NCI-H2227 (cell line): ENCODE measurements at regions not wholly inside any gene's neighbourhood (a gene's known extent, or its start where the extent isn't known, plus 50 kb on each side); places are given as distances from the start of the nearest gene placed in this dataset.
A peak's percentile ranks its signal among the peaks of the same experiment; 100 is the strongest.
"Not testable (repeated sequence)": the region's sequence is repeated elsewhere in the genome, so short reads cannot be mapped to it uniquely, and the experiment has no call there.

Experiments used
- DNase-seq: peaks from one replicate; lab custom pipeline; 2025; ENCODE audit not compliant: unreplicated experiment; lab: John Stamatoyannopoulos, UW

DNA sequence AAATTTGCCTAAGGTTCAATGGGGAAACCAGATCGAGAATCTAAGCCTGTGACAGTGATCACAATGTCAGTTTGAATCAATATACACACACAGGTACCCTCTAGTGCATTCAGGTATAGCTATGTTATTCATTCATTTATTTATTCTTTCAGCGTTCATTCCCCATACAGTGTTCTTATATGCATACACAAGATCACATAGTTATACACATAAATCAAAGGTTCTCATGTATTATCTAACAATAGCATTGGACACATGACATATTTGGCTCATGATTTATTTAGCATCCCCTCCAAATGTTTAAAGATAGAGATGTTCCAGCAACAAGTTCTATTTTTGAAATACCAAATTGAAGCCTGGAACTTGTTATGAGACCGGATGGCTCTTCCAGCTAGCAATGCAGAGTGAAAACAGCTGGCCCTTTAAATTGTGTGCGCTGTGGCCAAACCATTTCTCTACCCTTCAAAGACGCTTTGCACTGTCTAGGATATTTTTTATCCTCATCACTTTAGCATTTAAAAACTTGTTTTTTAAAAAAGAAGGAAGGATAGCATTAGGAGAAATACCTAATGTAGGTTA, 131.0 kb downstream of the ATXN3L start:
- no peak for DNase-seq

DNA sequence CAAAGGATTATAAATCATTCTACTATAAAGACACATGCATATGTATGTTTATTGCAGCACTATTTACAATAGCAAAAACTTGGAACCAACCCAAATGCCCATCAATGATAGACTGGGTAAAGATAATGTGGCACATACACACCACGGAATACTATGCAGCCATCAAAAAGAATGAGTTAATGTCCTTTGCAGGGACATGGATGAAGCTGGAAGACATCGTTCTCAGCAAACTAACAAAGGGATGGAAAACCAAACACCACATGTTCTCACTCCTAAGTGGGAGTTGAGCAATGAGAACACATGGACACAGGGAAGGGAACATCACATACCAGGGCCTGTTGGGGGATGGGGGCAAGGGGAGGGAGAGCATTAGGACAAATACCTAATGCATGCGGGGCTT, 133.2 kb downstream of the ATXN3L start:
- not testable (repeated sequence) for DNase-seq

GRCh38 chrX:13180807-13181206, 136.4 kb upstream of the FAM9C start:
- DNase-seq: no peak

DNA sequence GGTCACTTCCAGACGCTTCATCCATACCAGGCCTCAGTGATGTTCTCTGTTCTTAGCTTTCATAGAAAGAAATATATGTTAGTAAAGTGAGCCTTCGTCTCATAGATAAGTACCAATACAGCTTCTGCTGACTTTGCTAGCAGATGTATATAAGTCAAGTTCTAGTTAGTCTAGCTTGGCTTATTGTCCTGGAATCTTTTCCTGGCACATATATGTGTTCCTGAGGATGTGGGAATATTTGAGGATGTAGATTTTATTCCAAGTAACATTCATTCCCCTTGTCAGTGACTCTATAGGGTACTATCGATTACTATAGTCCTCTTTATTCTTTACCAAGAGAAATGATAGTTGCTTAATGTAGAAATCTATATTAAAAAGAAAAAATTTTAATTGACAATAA, 135.2 kb upstream of the FAM9C start:
- no peak for DNase-seq

DNA sequence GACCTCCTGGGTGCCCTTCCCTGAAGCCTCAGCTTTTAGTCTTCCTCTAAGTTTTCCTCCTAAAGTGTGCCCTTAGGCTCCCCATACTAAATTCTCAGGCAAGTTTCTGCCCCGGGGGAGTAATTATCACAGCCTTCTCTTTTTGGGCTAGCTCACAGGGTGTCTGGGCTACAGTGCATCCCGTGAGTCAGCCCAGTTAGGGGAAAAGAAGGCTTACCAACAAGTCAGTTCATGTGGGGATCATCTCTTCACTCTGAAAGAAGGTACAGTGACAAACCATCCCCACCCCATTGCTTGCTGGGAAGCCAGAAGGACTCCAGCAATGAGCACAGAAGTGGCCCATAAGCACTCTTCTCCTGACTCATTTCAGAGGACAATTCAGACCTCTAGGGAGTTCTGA, 134.7 kb upstream of the FAM9C start:
- DNase-seq: no peak

- DNase-seq: no peak
Measured at GRCh38 chrX:13177921-13178566, 133.6 kb upstream of the FAM9C start.

- no peak for DNase-seq
Measured at GRCh38 chrX:13175056-13175455, 130.6 kb upstream of the FAM9C start.

- no peak for DNase-seq
Measured at GRCh38 chrX:13170966-13171558, 126.6 kb upstream of the FAM9C start.

- DNase-seq: no peak
Measured at GRCh38 chrX:13169684-13170083, 125.3 kb upstream of the FAM9C start.

DNA sequence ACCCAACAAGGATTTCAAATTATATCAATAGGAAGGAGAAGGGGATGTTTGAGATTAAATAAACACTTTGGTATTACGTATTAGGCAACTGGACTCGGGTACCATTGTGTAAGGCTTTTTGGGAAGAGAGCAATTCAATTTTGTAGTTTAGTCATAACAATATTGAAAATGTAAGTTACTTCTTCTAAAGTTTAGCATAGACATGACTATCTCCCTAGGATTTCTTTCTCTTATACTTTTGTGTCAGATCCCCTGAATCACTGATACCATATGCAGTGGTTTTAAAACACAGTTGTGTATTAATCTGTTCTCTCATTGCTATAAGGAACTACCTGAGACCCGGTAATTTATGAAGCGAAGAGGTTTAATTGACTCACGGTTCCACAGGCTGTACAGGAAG, 123.8 kb upstream of the FAM9C start:
- no peak for DNase-seq

DNA sequence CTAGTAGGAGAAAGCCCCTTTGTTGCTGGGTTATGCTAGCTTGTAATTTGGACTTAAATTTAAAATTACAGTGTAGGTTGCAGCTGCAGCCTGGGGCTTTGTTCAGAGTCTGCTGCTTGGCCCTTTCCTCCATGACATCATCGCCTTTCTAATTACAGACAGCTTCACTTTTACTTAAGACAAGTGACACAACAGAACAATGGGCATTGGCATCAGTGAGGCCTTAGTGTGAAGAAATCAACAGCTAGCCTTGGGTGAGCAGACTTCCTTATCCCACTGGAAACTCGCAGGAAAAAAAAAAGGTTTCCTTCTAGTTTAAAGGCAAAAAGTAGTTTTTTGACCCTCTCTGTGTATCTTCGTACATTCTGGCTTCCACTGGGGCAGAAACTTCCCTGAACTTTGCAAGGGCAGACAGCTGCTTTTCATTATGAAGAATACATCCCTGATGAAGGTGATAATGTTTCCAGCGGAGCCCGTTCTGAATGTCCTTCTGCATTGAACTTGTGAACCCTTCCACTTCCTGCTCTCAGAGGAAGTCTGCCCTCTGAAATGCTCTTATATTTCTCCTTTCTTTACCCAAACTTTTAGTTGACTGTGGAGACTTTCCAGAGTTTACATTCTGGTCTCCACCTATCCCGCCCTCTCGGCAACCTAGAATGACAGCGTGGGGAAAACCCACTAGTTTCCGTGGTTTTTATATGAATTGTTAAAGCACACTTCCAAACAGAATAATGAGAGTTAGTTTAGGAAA, 123.2 kb upstream of the FAM9C start:
- peak; percentile 86 for DNase-seq

GRCh38 chrX:13165266-13166189, 121.1 kb upstream of the FAM9C start:
- DNase-seq: no peak

DNA sequence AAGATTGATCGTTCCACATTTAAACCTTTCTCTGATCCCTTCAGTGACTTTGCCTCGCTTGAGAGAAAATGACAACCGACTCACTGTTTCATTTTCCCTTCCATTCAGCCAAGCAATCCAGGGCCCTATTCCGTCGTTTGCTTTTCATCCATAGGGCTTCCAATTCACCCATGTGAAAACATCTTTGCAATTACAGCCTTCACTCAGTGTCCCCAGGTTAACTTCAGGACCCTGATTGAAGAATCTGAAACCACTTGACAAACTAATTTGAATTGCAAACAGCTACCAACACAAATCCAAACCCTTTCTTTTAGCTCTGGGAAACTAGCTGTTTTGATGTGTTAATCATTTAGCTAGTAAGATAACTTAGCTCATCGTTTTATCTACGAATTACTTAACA, 120.2 kb upstream of the FAM9C start:
- DNase-seq: no peak

GRCh38 chrX:13162772-13163410, 118.5 kb upstream of the FAM9C start:
- DNase-seq: no peak

DNA sequence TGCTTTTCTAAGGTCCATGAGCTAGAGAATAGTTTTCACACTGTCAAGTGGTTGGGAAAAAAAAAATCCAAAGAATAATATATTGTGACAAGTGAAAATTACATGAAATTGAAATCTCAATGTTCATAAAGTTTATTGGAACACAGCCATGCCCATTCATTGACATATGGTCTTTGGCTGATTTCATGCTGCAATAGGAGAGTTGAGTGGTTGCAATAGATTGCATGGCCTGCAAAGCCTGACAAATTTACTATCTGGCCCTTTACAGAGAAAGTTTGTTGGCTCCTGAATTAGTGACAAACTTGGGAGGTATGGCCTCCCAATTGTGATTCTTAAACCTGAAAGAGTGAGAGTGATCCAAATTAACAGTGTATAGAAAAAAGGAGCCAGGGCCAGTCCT, 115.5 kb upstream of the FAM9C start:
- DNase-seq: no peak

- DNase-seq: no peak
Measured at GRCh38 chrX:13158911-13159310, 114.5 kb upstream of the FAM9C start.

DNA sequence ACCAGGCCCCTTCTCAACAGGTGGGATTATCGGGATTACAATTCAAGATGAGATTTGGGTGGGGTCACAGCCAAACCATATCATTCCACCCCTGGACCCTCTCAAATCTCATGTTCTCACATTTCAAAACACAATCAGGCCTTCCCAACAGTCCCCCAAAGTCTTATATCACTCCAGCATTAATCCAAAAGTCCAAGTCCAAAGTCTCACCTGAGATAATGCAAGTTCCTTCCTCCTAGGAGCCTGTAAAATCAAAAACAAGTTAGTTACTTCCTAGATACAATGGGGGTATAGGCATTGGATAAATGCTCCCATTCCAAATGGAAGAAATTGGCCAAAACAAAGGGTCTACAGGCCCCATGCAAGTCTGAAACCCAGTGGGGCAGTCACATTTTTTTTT, 111.1 kb upstream of the FAM9C start:
- not testable (repeated sequence) for DNase-seq

DNA sequence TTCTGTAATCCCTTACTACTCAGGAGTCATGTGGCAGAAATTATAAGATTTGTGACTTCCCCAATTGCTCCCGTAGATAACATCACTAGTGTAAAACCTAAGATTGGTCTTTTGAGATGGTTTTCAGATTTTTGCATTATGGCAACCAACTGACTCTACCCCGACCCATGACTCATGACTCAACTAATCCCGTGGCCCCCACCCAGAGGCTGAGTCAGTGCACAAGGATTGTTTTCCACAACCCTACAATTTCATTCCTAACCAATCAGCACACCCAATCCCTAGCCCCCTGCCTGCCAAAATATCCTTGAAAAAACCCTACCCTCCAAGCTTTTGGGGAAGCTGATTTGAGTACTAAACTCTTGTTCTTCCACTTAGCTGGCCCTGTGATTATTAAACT, 109.4 kb upstream of the FAM9C start:
- DNase-seq: no peak

DNA sequence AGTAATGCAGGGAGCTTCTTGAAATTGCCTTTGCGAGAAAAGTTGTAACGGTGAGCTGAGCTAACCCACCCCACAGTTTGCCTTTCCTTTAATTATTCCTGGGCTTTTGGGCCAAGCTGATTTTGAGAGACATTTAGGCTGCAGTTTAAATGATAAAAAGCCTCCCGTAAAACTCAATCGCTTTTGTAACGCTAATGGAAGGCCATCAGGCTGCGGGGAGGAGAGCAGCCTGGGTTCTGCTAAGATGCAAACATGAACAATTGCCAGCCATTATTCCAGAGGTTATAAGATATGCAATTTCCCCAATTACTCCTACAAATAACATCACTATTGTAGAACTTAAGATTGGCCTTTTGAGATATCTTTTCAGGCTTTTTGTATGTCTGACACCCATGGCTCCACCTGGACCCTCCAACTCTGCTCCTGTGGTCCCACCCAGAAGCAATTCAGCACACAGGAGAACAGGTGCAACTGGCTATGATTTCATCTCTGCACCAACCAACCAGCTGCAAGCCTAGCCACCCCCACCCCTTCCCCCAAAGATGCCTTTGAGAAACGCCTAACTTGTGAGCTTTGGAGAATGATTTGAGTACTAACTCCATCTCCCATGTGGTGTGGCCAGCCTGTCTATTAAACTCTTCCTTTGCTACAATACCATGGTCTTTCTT, 108.2 kb upstream of the FAM9C start:
- DNase-seq: no peak
